ENCODE measurements at regions not wholly inside any gene's neighbourhood (a gene's known extent, or its start where the extent isn't known, plus 50 kb on each side); places are given as distances from the start of the nearest gene placed in this dataset.

GRCh38 chr7:85596827-85597226 lies 410.0 kb upstream of the SEMA3D start (continued):
- TF ChIP-seq, protein P1, sequence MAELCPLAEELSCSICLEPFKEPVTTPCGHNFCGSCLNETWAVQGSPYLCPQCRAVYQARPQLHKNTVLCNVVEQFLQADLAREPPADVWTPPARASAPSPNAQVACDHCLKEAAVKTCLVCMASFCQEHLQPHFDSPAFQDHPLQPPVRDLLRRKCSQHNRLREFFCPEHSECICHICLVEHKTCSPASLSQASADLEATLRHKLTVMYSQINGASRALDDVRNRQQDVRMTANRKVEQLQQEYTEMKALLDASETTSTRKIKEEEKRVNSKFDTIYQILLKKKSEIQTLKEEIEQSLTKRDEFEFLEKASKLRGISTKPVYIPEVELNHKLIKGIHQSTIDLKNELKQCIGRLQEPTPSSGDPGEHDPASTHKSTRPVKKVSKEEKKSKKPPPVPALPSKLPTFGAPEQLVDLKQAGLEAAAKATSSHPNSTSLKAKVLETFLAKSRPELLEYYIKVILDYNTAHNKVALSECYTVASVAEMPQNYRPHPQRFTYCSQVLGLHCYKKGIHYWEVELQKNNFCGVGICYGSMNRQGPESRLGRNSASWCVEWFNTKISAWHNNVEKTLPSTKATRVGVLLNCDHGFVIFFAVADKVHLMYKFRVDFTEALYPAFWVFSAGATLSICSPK (IDR thresholded peaks at IDR 0.05; ENCODE audit: borderline replicate concordance) = no peak
- TF ChIP-seq, protein P2, sequence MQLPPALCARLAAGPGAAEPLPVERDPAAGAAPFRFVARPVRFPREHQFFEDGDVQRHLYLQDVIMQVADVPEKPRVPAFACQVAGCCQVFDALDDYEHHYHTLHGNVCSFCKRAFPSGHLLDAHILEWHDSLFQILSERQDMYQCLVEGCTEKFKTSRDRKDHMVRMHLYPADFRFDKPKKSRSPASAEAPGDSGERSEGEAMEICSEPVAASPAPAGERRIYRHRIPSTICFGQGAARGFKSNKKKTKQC (CRISPR knock-in tag; IDR thresholded peaks at IDR 0.05) = no peak
- TF ChIP-seq ZNF280A (IDR thresholded peaks at IDR 0.05; ENCODE audit: low read depth, partially characterized antibody) = no peak
- TF ChIP-seq ZBTB34 (CRISPR knock-in tag; IDR thresholded peaks at IDR 0.05) = no peak
- no peak for TF ChIP-seq MCM5 (IDR thresholded peaks at IDR 0.05; ENCODE audit: low read depth)
- no peak for TF ChIP-seq SAFB2 (IDR thresholded peaks at IDR 0.05; ENCODE audit: borderline replicate concordance, low read depth, low read length, severe bottlenecking)
- TF ChIP-seq, protein P3, sequence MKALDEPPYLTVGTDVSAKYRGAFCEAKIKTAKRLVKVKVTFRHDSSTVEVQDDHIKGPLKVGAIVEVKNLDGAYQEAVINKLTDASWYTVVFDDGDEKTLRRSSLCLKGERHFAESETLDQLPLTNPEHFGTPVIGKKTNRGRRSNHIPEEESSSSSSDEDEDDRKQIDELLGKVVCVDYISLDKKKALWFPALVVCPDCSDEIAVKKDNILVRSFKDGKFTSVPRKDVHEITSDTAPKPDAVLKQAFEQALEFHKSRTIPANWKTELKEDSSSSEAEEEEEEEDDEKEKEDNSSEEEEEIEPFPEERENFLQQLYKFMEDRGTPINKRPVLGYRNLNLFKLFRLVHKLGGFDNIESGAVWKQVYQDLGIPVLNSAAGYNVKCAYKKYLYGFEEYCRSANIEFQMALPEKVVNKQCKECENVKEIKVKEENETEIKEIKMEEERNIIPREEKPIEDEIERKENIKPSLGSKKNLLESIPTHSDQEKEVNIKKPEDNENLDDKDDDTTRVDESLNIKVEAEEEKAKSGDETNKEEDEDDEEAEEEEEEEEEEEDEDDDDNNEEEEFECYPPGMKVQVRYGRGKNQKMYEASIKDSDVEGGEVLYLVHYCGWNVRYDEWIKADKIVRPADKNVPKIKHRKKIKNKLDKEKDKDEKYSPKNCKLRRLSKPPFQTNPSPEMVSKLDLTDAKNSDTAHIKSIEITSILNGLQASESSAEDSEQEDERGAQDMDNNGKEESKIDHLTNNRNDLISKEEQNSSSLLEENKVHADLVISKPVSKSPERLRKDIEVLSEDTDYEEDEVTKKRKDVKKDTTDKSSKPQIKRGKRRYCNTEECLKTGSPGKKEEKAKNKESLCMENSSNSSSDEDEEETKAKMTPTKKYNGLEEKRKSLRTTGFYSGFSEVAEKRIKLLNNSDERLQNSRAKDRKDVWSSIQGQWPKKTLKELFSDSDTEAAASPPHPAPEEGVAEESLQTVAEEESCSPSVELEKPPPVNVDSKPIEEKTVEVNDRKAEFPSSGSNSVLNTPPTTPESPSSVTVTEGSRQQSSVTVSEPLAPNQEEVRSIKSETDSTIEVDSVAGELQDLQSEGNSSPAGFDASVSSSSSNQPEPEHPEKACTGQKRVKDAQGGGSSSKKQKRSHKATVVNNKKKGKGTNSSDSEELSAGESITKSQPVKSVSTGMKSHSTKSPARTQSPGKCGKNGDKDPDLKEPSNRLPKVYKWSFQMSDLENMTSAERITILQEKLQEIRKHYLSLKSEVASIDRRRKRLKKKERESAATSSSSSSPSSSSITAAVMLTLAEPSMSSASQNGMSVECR (CRISPR knock-in tag; IDR thresholded peaks at IDR 0.05) = no peak
- TF ChIP-seq RNF2 (IDR thresholded peaks at IDR 0.05) = no peak
- no peak for TF ChIP-seq HOXB6 (CRISPR knock-in tag; IDR thresholded peaks at IDR 0.05; ENCODE audit: borderline replicate concordance)

All from K562 (cell line).